H9 (cell line): ENCODE measurements at regions not wholly inside any gene's neighbourhood (a gene's known extent, or its start where the extent isn't known, plus 50 kb on each side); places are given as distances from the start of the nearest gene placed in this dataset.

Source experiments
- DNase-seq: peaks from one replicate; pipeline ENCODE4 v3.0.0-alpha.2; 2017
- H2AFZ ChIP-seq: one replicate; pipeline ENCODE4 v1.6.1; 2013; ENCODE audit warnings: mild to moderate bottlenecking, low read length, control low read depth, moderate library complexity
- H2AK5ac ChIP-seq: 2 replicates; pipeline ENCODE4 v1.6.1; 2013; ENCODE audit warnings: low read length, control low read depth, mixed read lengths; ENCODE audit not compliant: insufficient read length
- H2BK120ac ChIP-seq: one replicate; pipeline ENCODE4 v1.6.1; 2013; ENCODE audit warnings: low read depth, mild to moderate bottlenecking, low read length, control low read depth, inconsistent platforms; ENCODE audit not compliant: poor library complexity, severe bottlenecking
- H2BK12ac ChIP-seq: 2 replicates; pipeline ENCODE4 v1.6.1; 2013; ENCODE audit warnings: low read length, control low read depth, mixed read lengths, low read depth; ENCODE audit not compliant: insufficient read length
- H2BK15ac ChIP-seq: 2 replicates; pipeline ENCODE4 v1.6.1; 2013; ENCODE audit warnings: low read depth, low read length, control low read depth
- H2BK20ac ChIP-seq: one replicate; pipeline ENCODE4 v1.6.1; 2013; ENCODE audit warnings: low read depth, mild to moderate bottlenecking, low read length, control low read depth, inconsistent platforms; ENCODE audit not compliant: poor library complexity, severe bottlenecking
- H2BK5ac ChIP-seq: 2 replicates; pipeline ENCODE4 v1.6.1; 2013; ENCODE audit warnings: low read length, control low read depth, mixed read lengths; ENCODE audit not compliant: insufficient read length
- H3K14ac ChIP-seq: 2 replicates; pipeline ENCODE4 v1.6.1; 2013; ENCODE audit warnings: low read length, control low read depth; ENCODE audit not compliant: insufficient read depth
- H3K18ac ChIP-seq: 2 replicates; pipeline ENCODE4 v1.6.1; 2013; ENCODE audit warnings: low read depth, mild to moderate bottlenecking, mixed read lengths, low read length, control low read depth; ENCODE audit not compliant: insufficient read length
- H3K23ac ChIP-seq: 2 replicates; pipeline ENCODE4 v1.6.1; 2013; ENCODE audit warnings: low read length, control low read depth, mixed read lengths, low read depth; ENCODE audit not compliant: insufficient read length
- H3K23me2 ChIP-seq: 2 replicates; pipeline ENCODE4 v1.6.1; 2013; ENCODE audit warnings: low read depth, mild to moderate bottlenecking, mixed read lengths, low read length, control low read depth; ENCODE audit not compliant: insufficient read length, poor library complexity, severe bottlenecking
- H3K27ac ChIP-seq: 2 replicates; pipeline ENCODE4 v1.5.1; 2013; ENCODE audit warnings: low read length, control low read depth, mixed read lengths, low read depth; ENCODE audit not compliant: insufficient read length
- H3K27me3 ChIP-seq: 2 replicates; pipeline ENCODE4 v1.6.1; 2013; ENCODE audit warnings: low read length, control low read depth, inconsistent platforms; ENCODE audit not compliant: insufficient read depth
- H3K4ac ChIP-seq: 2 replicates; pipeline ENCODE4 v1.6.1; 2013; ENCODE audit warnings: low read depth, mild to moderate bottlenecking, control low read depth, inconsistent platforms, low read length, moderate library complexity
- H3K4me1 ChIP-seq: 2 replicates; pipeline ENCODE4 v1.6.1; 2013; ENCODE audit warnings: low read length, control low read depth, inconsistent platforms; ENCODE audit not compliant: insufficient read depth
- H3K4me2 ChIP-seq: 2 replicates; pipeline ENCODE4 v1.6.1; 2013; ENCODE audit warnings: low read length, control low read depth, mixed read lengths; ENCODE audit not compliant: insufficient read length, insufficient read depth
- H3K56ac ChIP-seq: 2 replicates; pipeline ENCODE4 v1.6.1; 2013; ENCODE audit warnings: low read depth, mild to moderate bottlenecking, mixed read lengths, low read length, control low read depth; ENCODE audit not compliant: insufficient read length
- H3K79me1 ChIP-seq: 2 replicates; pipeline ENCODE4 v1.6.1; 2013; ENCODE audit warnings: low read depth, mild to moderate bottlenecking, moderate library complexity, low read length, control low read depth, inconsistent platforms; ENCODE audit not compliant: insufficient read depth, poor library complexity, severe bottlenecking
- H3K79me2 ChIP-seq: 2 replicates; pipeline ENCODE4 v1.6.1; 2013; ENCODE audit warnings: low read length, control low read depth, inconsistent platforms; ENCODE audit not compliant: insufficient read depth
- H3K9ac ChIP-seq: 2 replicates; pipeline ENCODE4 v1.6.1; 2013; ENCODE audit warnings: low read length, control low read depth, mixed read lengths; ENCODE audit not compliant: insufficient read length; ENCODE audit errors: extremely low read depth
- H3K9me3 ChIP-seq: one replicate; pipeline ENCODE4 v1.6.1; 2013; ENCODE audit warnings: low read depth, low read length, inconsistent platforms; ENCODE audit not compliant: control insufficient read depth
- H3T11ph ChIP-seq: one replicate; pipeline ENCODE4 v1.6.1; 2013; ENCODE audit warnings: mild to moderate bottlenecking, low read length, control low read depth, inconsistent platforms
- H4K20me1 ChIP-seq: one replicate; pipeline ENCODE4 v1.6.1; 2013; ENCODE audit not compliant: control insufficient read depth, insufficient read length, insufficient read depth
- H4K5ac ChIP-seq: 2 replicates; pipeline ENCODE4 v1.6.1; 2013; ENCODE audit warnings: low read depth, mild to moderate bottlenecking, mixed read lengths, low read length, control low read depth; ENCODE audit not compliant: insufficient read length
- H4K8ac ChIP-seq: replicated peaks from 2 replicates; pipeline ENCODE4 v1.6.1; 2013; ENCODE audit warnings: low read length, control low read depth, mixed read lengths, low read depth; ENCODE audit not compliant: insufficient read length
- H4K91ac ChIP-seq: 2 replicates; pipeline ENCODE4 v1.6.1; 2013; ENCODE audit warnings: low read depth, mild to moderate bottlenecking, moderate library complexity, mixed read lengths, low read length, control low read depth; ENCODE audit not compliant: insufficient read length
- H3K27ac Mint-ChIP-seq, 3 experiments: 2 replicates in 2 of 3; 3 replicates in 1 of 3; pipeline ENCODE4 v1.8.0; 2020 to 2021; ENCODE audit warnings: mixed read lengths in 3 of 3, mild to moderate bottlenecking in 1 of 3, moderate library complexity in 1 of 3
- H3K27me3 Mint-ChIP-seq: 2 replicates; pipeline ENCODE4 v1.8.0; 2021; ENCODE audit warnings: low read depth, mild to moderate bottlenecking, moderate library complexity, mixed read lengths
- H3K36me3 Mint-ChIP-seq, 3 experiments: 2 replicates in 2 of 3; 3 replicates in 1 of 3; pipeline ENCODE4 v1.8.0; 2020 to 2021; ENCODE audit warnings: low read depth in 3 of 3, mixed read lengths in 3 of 3; ENCODE audit not compliant: insufficient read depth in 1 of 3
- H3K4me1 Mint-ChIP-seq, 2 experiments: 2 replicates each; pipeline ENCODE4 v1.8.0; 2020; ENCODE audit warnings: mixed read lengths in 2 of 2
- H3K4me3 Mint-ChIP-seq, 2 experiments: 2 replicates in 1 of 2; 3 replicates in 1 of 2; pipeline ENCODE4 v1.8.0; 2020 to 2021; ENCODE audit warnings: mild to moderate bottlenecking in 2 of 2, mixed read lengths in 2 of 2, moderate library complexity in 1 of 2
- H3K9me3 Mint-ChIP-seq, 2 experiments: 2 replicates in 1 of 2; 3 replicates in 1 of 2; pipeline ENCODE4 v1.8.0; 2020; ENCODE audit warnings: mild to moderate bottlenecking in 2 of 2, mixed read lengths in 2 of 2, moderate library complexity in 1 of 2
- TF ChIP-seq, protein P1 (sequence below): fragments of 200-600 bp; sonication (generic); conservative IDR thresholded peaks from 3 replicates; pipeline ENCODE4 v1.8.0; 2021; ENCODE audit warnings: antibody characterized with exemption, mild to moderate bottlenecking

DNA sequence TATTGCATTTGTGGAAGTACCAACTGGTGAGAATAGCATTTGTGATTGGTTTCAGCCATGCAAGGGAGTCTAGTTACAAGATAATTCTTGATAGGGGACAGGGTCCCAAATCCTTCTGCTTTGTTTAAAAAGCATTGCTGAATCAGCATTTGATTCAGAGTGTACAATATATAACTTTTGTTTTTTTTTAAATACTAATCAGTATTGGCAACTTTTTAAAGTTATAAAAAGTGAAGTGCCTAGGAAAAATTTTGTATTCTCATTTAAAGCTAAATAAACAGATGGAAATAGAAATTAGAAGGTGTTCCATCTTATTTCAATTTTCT lies 75.4 kb upstream of the SLC25A26 start:
- no peak overlapping the region for H3K27ac Mint-ChIP-seq
- H3K4me2 ChIP-seq = no peak overlapping the region
- no peak overlapping the region for H3K27ac ChIP-seq
- H4K20me1 ChIP-seq = no peaks in the 10 kb centered on the region
- H3K9me3 ChIP-seq = no peaks in the 10 kb centered on the region
- no peak overlapping the region for H3K56ac ChIP-seq
- DNase-seq = no peak
- TF ChIP-seq, protein P1, sequence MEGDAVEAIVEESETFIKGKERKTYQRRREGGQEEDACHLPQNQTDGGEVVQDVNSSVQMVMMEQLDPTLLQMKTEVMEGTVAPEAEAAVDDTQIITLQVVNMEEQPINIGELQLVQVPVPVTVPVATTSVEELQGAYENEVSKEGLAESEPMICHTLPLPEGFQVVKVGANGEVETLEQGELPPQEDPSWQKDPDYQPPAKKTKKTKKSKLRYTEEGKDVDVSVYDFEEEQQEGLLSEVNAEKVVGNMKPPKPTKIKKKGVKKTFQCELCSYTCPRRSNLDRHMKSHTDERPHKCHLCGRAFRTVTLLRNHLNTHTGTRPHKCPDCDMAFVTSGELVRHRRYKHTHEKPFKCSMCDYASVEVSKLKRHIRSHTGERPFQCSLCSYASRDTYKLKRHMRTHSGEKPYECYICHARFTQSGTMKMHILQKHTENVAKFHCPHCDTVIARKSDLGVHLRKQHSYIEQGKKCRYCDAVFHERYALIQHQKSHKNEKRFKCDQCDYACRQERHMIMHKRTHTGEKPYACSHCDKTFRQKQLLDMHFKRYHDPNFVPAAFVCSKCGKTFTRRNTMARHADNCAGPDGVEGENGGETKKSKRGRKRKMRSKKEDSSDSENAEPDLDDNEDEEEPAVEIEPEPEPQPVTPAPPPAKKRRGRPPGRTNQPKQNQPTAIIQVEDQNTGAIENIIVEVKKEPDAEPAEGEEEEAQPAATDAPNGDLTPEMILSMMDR = no peak
- H3K4ac ChIP-seq = no peak overlapping the region
- no peak overlapping the region for H3T11ph ChIP-seq
- no peak overlapping the region for H2BK120ac ChIP-seq
- no peak overlapping the region for H3K18ac ChIP-seq
- no peak overlapping the region for H3K4me3 Mint-ChIP-seq
- H2BK15ac ChIP-seq = no peak overlapping the region
- H4K91ac ChIP-seq = no peak overlapping the region
- H3K23ac ChIP-seq = no peak overlapping the region
- no peak overlapping the region for H2BK12ac ChIP-seq
- no peak overlapping the region for H3K9ac ChIP-seq
- no peak overlapping the region for H4K8ac ChIP-seq
- H3K4me1 ChIP-seq = no peaks in the 10 kb centered on the region
- H3K36me3 Mint-ChIP-seq = no peaks in the 10 kb centered on the region
- no peaks in the 10 kb centered on the region for H3K27me3 Mint-ChIP-seq
- no peaks in the 10 kb centered on the region for H3K27me3 ChIP-seq
- no peak overlapping the region for H4K5ac ChIP-seq
- H3K4me1 Mint-ChIP-seq = no peaks in the 10 kb centered on the region
- no peak overlapping the region for H2AFZ ChIP-seq
- H2BK5ac ChIP-seq = no peak overlapping the region
- no peaks in the 10 kb centered on the region for H3K9me3 Mint-ChIP-seq
- no peaks in the 10 kb centered on the region for H3K23me2 ChIP-seq
- no peak overlapping the region for H2BK20ac ChIP-seq
- H3K14ac ChIP-seq = no peak overlapping the region
- H3K79me2 ChIP-seq = no peaks in the 10 kb centered on the region
- no peak overlapping the region for H2AK5ac ChIP-seq
- H3K79me1 ChIP-seq = no peaks in the 10 kb centered on the region
